ENCODE measurements at regions not wholly inside any gene's neighbourhood (a gene's known extent, or its start where the extent isn't known, plus 50 kb on each side); places are given as distances from the start of the nearest gene placed in this dataset.

GRCh38 chr12:68428211-68428610 is 96.0 kb upstream of the MDM1 start:
- DNase-seq, result no peak

GRCh38 chr12:68428724-68429501 is 96.8 kb upstream of the MDM1 start:
- no peak for DNase-seq

- no peak for DNase-seq
Observed at GRCh38 chr12:68429696-68430095, 97.5 kb upstream of the MDM1 start.

- no peak for DNase-seq
Observed at GRCh38 chr12:68431786-68432185, 99.6 kb upstream of the MDM1 start.

- no peak for DNase-seq
Observed at GRCh38 chr12:68432622-68433021, 100.5 kb upstream of the MDM1 start.

GRCh38 chr12:68434391-68435298 is 102.5 kb upstream of the MDM1 start:
- no peak for DNase-seq

GRCh38 chr12:68435299-68435637 is 103.1 kb upstream of the MDM1 start:
- no peak for DNase-seq

- DNase-seq, result no peak
Observed at GRCh38 chr12:68435816-68436215, 103.7 kb upstream of the MDM1 start.

GRCh38 chr12:68438601-68439000 is 106.4 kb upstream of the MDM1 start:
- no peak for DNase-seq

- DNase-seq, result no peak
Observed at GRCh38 chr12:68439368-68440045, 107.3 kb upstream of the MDM1 start.

- no peak for DNase-seq
Observed at GRCh38 chr12:68440068-68440581, 108.0 kb upstream of the MDM1 start.

GRCh38 chr12:68441167-68441566 is 109.0 kb upstream of the MDM1 start:
- no peak for DNase-seq

GRCh38 chr12:68442353-68442972 is 110.3 kb upstream of the MDM1 start:
- peak in 1 of 2 donors; percentile 78 for DNase-seq

GRCh38 chr12:68443695-68444094 is 111.5 kb upstream of the MDM1 start:
- DNase-seq, result peak in 1 of 2 donors; percentile 41

GRCh38 chr12:68445824-68446223 is 113.7 kb upstream of the MDM1 start:
- peak; percentile 25 to 47 for DNase-seq

- no peak for DNase-seq
Observed at GRCh38 chr12:68446384-68446783, 114.2 kb upstream of the MDM1 start.

- peak; percentile 54 to 67 for DNase-seq
Observed at GRCh38 chr12:68446901-68447796, 115.0 kb upstream of the MDM1 start.

- no peak for DNase-seq
Observed at GRCh38 chr12:68447797-68448260, 115.7 kb upstream of the MDM1 start.

GRCh38 chr12:68449196-68449595 is 117.0 kb upstream of the MDM1 start:
- no peak for DNase-seq

GRCh38 chr12:68450947-68451260 is 118.7 kb upstream of the MDM1 start:
- peak in 1 of 2 donors; percentile 42 for DNase-seq

- DNase-seq, result peak; percentile 51
Observed at GRCh38 chr12:68451261-68452077, 119.3 kb upstream of the MDM1 start.
